ENCODE measurements at regions not wholly inside any gene's neighbourhood (a gene's known extent, or its start where the extent isn't known, plus 50 kb on each side); places are given as distances from the start of the nearest gene placed in this dataset.
"Not testable (repeated sequence)": the region's sequence is repeated elsewhere in the genome, so short reads cannot be mapped to it uniquely, and the experiment has no call there.

- Histone ChIP-seq H3K27ac (ENCODE audit: low read depth, low read length) (no peak overlapping the region), H3K27me3 (ENCODE audit: insufficient read depth, low read length) (no peaks in the 10 kb centered on the region), H3K4me2 (ENCODE audit: low read length) (no peak overlapping the region), H3K9ac (ENCODE audit: low read length) (no peak overlapping the region), H3K9me3 (ENCODE audit: insufficient read depth, low read depth, low read length) (no peaks in the 10 kb centered on the region), H3K79me2 (ENCODE audit: insufficient read depth, low read length) (no peaks in the 10 kb centered on the region), H4K20me1 (ENCODE audit: insufficient read depth, low read length) (no peaks in the 10 kb centered on the region), H3K4me3 (ENCODE audit: insufficient read depth, low read depth, low read length) (no peak overlapping the region), H2AFZ (ENCODE audit: low read depth, low read length) (no peak overlapping the region), H3K4me1 (ENCODE audit: insufficient read depth, low read length) (no peaks in the 10 kb centered on the region), H3K36me3 (ENCODE audit: insufficient read depth, low read length) (no peaks in the 10 kb centered on the region)
- Mint-ChIP-seq H3K9me3 (ENCODE audit: unreplicated experiment) (no peaks in the 10 kb centered on the region), H3K4me3 (ENCODE audit: unreplicated experiment) (no peak overlapping the region), H3K27me3 (ENCODE audit: low read depth, unreplicated experiment) (no peaks in the 10 kb centered on the region), H3K4me1 (ENCODE audit: low read depth, unreplicated experiment) (no peaks in the 10 kb centered on the region), H3K36me3 (ENCODE audit: low read depth, unreplicated experiment) (no peaks in the 10 kb centered on the region), H3K27ac (ENCODE audit: unreplicated experiment) (no peak overlapping the region)
- no peak for DNase-seq (ENCODE audit: low read depth)
- no peak for TF ChIP-seq CTCF (IDR thresholded peaks at IDR 0.05; ENCODE audit: insufficient read depth, low read depth, low read length)
- TF ChIP-seq EZH2 (IDR thresholded peaks at IDR 0.05; ENCODE audit: insufficient read depth, low read length): no peak
- no peak for FAIRE-seq
These were observed 647.8 kb upstream of the KLHL1 start for GRCh38 chr13:70756088-70756487.

DNA sequence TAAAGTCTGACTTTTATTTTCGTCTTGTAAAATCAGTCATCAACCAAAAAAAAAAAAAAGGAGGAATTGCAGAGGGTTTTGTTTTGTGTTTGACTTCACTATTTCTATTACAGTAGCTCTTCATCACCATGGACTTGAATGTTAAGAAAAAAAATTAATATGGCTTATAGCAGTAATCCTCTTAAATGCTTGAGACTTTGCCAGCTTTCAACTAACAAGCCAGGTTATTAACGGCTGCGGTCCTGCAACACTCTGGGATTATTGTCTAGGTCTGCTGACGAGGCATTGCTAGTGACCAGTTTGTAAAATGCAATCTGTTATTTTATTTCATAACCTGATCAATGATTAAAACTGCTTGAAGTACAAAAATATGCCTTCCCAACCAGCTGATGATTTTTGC, 647.2 kb upstream of the KLHL1 start:
- no peak for DNase-seq (ENCODE audit: low read depth)
- Histone ChIP-seq H3K27ac (ENCODE audit: low read depth, low read length) (no peak overlapping the region), H3K4me3 (ENCODE audit: insufficient read depth, low read depth, low read length) (no peak overlapping the region), H3K79me2 (ENCODE audit: insufficient read depth, low read length) (no peaks in the 10 kb centered on the region), H3K4me1 (ENCODE audit: insufficient read depth, low read length) (no peaks in the 10 kb centered on the region), H3K9me3 (ENCODE audit: insufficient read depth, low read depth, low read length) (no peaks in the 10 kb centered on the region), H3K9ac (ENCODE audit: low read length) (no peak overlapping the region), H3K27me3 (ENCODE audit: insufficient read depth, low read length) (no peaks in the 10 kb centered on the region), H3K4me2 (ENCODE audit: low read length) (no peak overlapping the region), H3K36me3 (ENCODE audit: insufficient read depth, low read length) (no peaks in the 10 kb centered on the region), H4K20me1 (ENCODE audit: insufficient read depth, low read length) (no peaks in the 10 kb centered on the region), H2AFZ (ENCODE audit: low read depth, low read length) (no peak overlapping the region)
- Mint-ChIP-seq H3K27me3 (ENCODE audit: low read depth, unreplicated experiment) (no peaks in the 10 kb centered on the region), H3K27ac (ENCODE audit: unreplicated experiment) (no peak overlapping the region), H3K4me1 (ENCODE audit: low read depth, unreplicated experiment) (no peaks in the 10 kb centered on the region), H3K4me3 (ENCODE audit: unreplicated experiment) (no peak overlapping the region), H3K9me3 (ENCODE audit: unreplicated experiment) (no peaks in the 10 kb centered on the region), H3K36me3 (ENCODE audit: low read depth, unreplicated experiment) (no peaks in the 10 kb centered on the region)
- no peak for TF ChIP-seq EZH2 (IDR thresholded peaks at IDR 0.05; ENCODE audit: insufficient read depth, low read length)
- TF ChIP-seq CTCF (IDR thresholded peaks at IDR 0.05; ENCODE audit: insufficient read depth, low read depth, low read length): no peak
- FAIRE-seq: no peak

DNA sequence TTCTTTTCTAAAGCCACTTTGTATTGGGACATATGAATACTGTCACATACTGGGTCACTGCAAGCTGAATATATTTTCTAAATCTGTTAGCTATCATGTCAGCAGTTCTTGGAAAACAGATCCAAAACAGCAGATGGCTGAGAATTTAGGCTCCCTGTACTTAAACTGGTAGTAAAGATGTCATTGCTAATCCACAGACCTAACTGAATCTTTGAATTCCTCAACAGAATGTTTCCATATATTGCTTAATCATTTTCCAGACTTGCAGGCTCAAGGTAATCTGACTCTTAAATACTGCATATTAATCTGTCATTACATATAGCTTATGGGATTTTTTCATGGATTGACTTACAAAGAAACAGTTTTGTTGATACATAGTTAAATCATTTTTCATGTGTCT, 639.0 kb upstream of the KLHL1 start:
- Histone ChIP-seq H3K36me3 (ENCODE audit: insufficient read depth, low read length) (no peaks in the 10 kb centered on the region), H3K4me2 (ENCODE audit: low read length) (no peak overlapping the region), H2AFZ (ENCODE audit: low read depth, low read length) (no peak overlapping the region), H3K27ac (ENCODE audit: low read depth, low read length) (no peak overlapping the region), H3K4me3 (ENCODE audit: insufficient read depth, low read depth, low read length) (no peak overlapping the region), H4K20me1 (ENCODE audit: insufficient read depth, low read length) (no peaks in the 10 kb centered on the region), H3K4me1 (ENCODE audit: insufficient read depth, low read length) (no peaks in the 10 kb centered on the region), H3K9ac (ENCODE audit: low read length) (no peak overlapping the region), H3K27me3 (ENCODE audit: insufficient read depth, low read length) (no peaks in the 10 kb centered on the region), H3K9me3 (ENCODE audit: insufficient read depth, low read depth, low read length) (no peaks in the 10 kb centered on the region), H3K79me2 (ENCODE audit: insufficient read depth, low read length) (no peaks in the 10 kb centered on the region)
- no peak overlapping the region for H3K4me3 Mint-ChIP-seq (ENCODE audit: unreplicated experiment)
- H3K36me3 Mint-ChIP-seq (ENCODE audit: low read depth, unreplicated experiment): no peaks in the 10 kb centered on the region
- TF ChIP-seq CTCF (IDR thresholded peaks at IDR 0.05; ENCODE audit: insufficient read depth, low read depth, low read length) (no peak), EZH2 (IDR thresholded peaks at IDR 0.05; ENCODE audit: insufficient read depth, low read length) (no peak)
- H3K4me1 Mint-ChIP-seq (ENCODE audit: low read depth, unreplicated experiment): no peaks in the 10 kb centered on the region
- H3K9me3 Mint-ChIP-seq (ENCODE audit: unreplicated experiment): no peaks in the 10 kb centered on the region
- DNase-seq (ENCODE audit: low read depth) (no peak), FAIRE-seq (no peak)
- no peaks in the 10 kb centered on the region for H3K27me3 Mint-ChIP-seq (ENCODE audit: low read depth, unreplicated experiment)
- no peak overlapping the region for H3K27ac Mint-ChIP-seq (ENCODE audit: unreplicated experiment)

- not testable (repeated sequence) for H3K4me3 Mint-ChIP-seq (ENCODE audit: unreplicated experiment); H3K9me3 ChIP-seq (ENCODE audit: insufficient read depth, low read depth, low read length); H3K4me1 ChIP-seq (ENCODE audit: insufficient read depth, low read length); H3K9me3 Mint-ChIP-seq (ENCODE audit: unreplicated experiment); H3K4me1 Mint-ChIP-seq (ENCODE audit: low read depth, unreplicated experiment); DNase-seq (ENCODE audit: low read depth); H3K27ac Mint-ChIP-seq (ENCODE audit: unreplicated experiment); H3K9ac ChIP-seq (ENCODE audit: low read length); FAIRE-seq; H2AFZ ChIP-seq (ENCODE audit: low read depth, low read length); H3K27ac ChIP-seq (ENCODE audit: low read depth, low read length); H3K4me3 ChIP-seq (ENCODE audit: insufficient read depth, low read depth, low read length); H3K79me2 ChIP-seq (ENCODE audit: insufficient read depth, low read length); H3K4me2 ChIP-seq (ENCODE audit: low read length); H3K27me3 ChIP-seq (ENCODE audit: insufficient read depth, low read length); H3K36me3 ChIP-seq (ENCODE audit: insufficient read depth, low read length); H3K36me3 Mint-ChIP-seq (ENCODE audit: low read depth, unreplicated experiment); H4K20me1 ChIP-seq (ENCODE audit: insufficient read depth, low read length); H3K27me3 Mint-ChIP-seq (ENCODE audit: low read depth, unreplicated experiment)
These were observed 638.2 kb upstream of the KLHL1 start for GRCh38 chr13:70746469-70746868.

All from astrocyte (in vitro differentiated cells and primary cell).